Retina (tissue), 1 donor: ENCODE measurements at regions not wholly inside any gene's neighbourhood (a gene's known extent, or its start where the extent isn't known, plus 50 kb on each side); places are given as distances from the start of the nearest gene placed in this dataset.

Experiments
- DNase-seq: peaks from one replicate; pipeline ENCODE4 v3.0.0-alpha.2; 2016

GRCh38 chr1:59034925-59035324, 251.1 kb upstream of the JUN start:
- no peak for DNase-seq

- DNase-seq, result no peak
Observed at GRCh38 chr1:59039551-59039950, 255.7 kb upstream of the JUN start.

- no peak for DNase-seq
Observed at GRCh38 chr1:59040486-59040885, 256.4 kb upstream of the FGGY start.

GRCh38 chr1:59041646-59042277, 255.1 kb upstream of the FGGY start:
- DNase-seq, result no peak

GRCh38 chr1:59043796-59044195, 253.1 kb upstream of the FGGY start:
- DNase-seq, result no peak

GRCh38 chr1:59044535-59045121, 252.3 kb upstream of the FGGY start:
- no peak for DNase-seq

GRCh38 chr1:59045137-59045536, 251.8 kb upstream of the FGGY start:
- DNase-seq, result no peak

- DNase-seq, result no peak
Observed at GRCh38 chr1:59045636-59046035, 251.3 kb upstream of the FGGY start.

- no peak for DNase-seq
Observed at GRCh38 chr1:59046134-59046533, 250.8 kb upstream of the FGGY start.

GRCh38 chr1:59046730-59047157, 250.2 kb upstream of the FGGY start:
- DNase-seq, result no peak

- DNase-seq, result no peak
Observed at GRCh38 chr1:59051007-59051406, 245.9 kb upstream of the FGGY start.

- DNase-seq, result no peak
Observed at GRCh38 chr1:59052166-59052590, 244.7 kb upstream of the FGGY start.

GRCh38 chr1:59054172-59054571, 242.7 kb upstream of the FGGY start:
- no peak for DNase-seq

GRCh38 chr1:59055908-59056719, 240.8 kb upstream of the FGGY start:
- DNase-seq, result no peak

GRCh38 chr1:59057211-59057694, 239.6 kb upstream of the FGGY start:
- peak; percentile 51 for DNase-seq

- no peak for DNase-seq
Observed at GRCh38 chr1:59057796-59058195, 239.1 kb upstream of the FGGY start.

- no peak for DNase-seq
Observed at GRCh38 chr1:59058665-59059439, 238.0 kb upstream of the FGGY start.

GRCh38 chr1:59061876-59062275, 235.0 kb upstream of the FGGY start:
- peak; percentile 35 for DNase-seq

GRCh38 chr1:59062743-59063142, 234.2 kb upstream of the FGGY start:
- DNase-seq, result no peak

GRCh38 chr1:59063501-59063900, 233.4 kb upstream of the FGGY start:
- DNase-seq, result no peak

GRCh38 chr1:59064592-59064991, 232.3 kb upstream of the FGGY start:
- no peak for DNase-seq

GRCh38 chr1:59066236-59066635, 230.7 kb upstream of the FGGY start:
- DNase-seq, result no peak

- no peak for DNase-seq
Observed at GRCh38 chr1:59070610-59071009, 226.3 kb upstream of the FGGY start.
